ENCODE measurements at regions not wholly inside any gene's neighbourhood (a gene's known extent, or its start where the extent isn't known, plus 50 kb on each side); places are given as distances from the start of the nearest gene placed in this dataset.

DNA sequence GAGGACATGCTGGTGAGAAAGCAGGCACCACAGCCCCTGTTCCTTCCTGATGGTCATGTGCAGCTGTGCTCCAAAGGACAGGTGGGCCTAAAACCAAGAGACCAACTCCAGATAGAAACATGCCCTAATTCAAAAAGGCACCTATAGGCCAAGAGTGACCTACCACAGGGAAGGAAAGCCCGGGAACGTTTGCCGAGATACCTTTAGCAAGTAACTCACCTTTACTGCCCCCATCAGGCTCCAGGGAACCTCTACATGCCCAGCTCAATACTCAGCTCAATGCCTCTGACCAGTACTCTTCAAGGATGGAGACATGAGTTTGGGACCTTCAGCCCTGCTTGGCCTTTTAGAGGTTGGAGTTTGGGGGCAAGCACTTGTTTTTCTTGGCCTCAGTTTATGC lies 172.8 kb upstream of the FSTL4 start:
- DNase-seq (ENCODE audit: low spot score): no peak
- no peak overlapping the region for H3K4me3 Mint-ChIP-seq (ENCODE audit: unreplicated experiment)
- TF ChIP-seq, protein P1, sequence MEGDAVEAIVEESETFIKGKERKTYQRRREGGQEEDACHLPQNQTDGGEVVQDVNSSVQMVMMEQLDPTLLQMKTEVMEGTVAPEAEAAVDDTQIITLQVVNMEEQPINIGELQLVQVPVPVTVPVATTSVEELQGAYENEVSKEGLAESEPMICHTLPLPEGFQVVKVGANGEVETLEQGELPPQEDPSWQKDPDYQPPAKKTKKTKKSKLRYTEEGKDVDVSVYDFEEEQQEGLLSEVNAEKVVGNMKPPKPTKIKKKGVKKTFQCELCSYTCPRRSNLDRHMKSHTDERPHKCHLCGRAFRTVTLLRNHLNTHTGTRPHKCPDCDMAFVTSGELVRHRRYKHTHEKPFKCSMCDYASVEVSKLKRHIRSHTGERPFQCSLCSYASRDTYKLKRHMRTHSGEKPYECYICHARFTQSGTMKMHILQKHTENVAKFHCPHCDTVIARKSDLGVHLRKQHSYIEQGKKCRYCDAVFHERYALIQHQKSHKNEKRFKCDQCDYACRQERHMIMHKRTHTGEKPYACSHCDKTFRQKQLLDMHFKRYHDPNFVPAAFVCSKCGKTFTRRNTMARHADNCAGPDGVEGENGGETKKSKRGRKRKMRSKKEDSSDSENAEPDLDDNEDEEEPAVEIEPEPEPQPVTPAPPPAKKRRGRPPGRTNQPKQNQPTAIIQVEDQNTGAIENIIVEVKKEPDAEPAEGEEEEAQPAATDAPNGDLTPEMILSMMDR (IDR thresholded peaks at IDR 0.05; ENCODE audit: unreplicated experiment): no peak
- H3K27me3 Mint-ChIP-seq (ENCODE audit: unreplicated experiment): peaks cover 2% of the 10 kb centered on the region
- H3K4me1 Mint-ChIP-seq (ENCODE audit: unreplicated experiment): peaks cover 3% of the 10 kb centered on the region
- H3K36me3 Mint-ChIP-seq (ENCODE audit: low read depth, unreplicated experiment): no peaks in the 10 kb centered on the region
- no peak overlapping the region for H3K27ac Mint-ChIP-seq (ENCODE audit: unreplicated experiment)
- H3K9me3 Mint-ChIP-seq (ENCODE audit: unreplicated experiment): no peaks in the 10 kb centered on the region

DNA sequence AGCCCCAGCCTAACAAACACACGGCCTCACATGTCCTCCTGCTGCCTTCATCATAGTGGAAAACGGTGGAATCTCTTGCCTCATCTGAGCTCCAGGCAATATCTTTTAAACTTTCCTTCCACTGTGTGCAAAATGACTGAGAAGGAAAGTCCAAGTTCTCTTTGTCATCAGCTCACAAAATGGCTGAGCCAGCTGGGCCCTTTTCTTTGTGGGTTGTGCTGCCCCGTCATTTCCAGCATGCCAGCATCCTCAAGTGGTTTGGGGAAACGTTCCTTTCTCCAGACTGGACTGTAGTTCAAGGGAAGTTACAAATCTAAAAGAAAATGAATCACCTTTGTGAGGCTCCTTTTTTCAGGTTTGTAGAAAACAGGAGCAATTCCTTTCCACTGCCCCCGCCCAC lies 171.1 kb upstream of the FSTL4 start:
- TF ChIP-seq, protein P1 (IDR thresholded peaks at IDR 0.05; ENCODE audit: unreplicated experiment): no peak
- H3K4me3 Mint-ChIP-seq (ENCODE audit: unreplicated experiment): no peak overlapping the region
- H3K4me1 Mint-ChIP-seq (ENCODE audit: unreplicated experiment): peaks cover 3% of the 10 kb centered on the region
- no peak overlapping the region for H3K27ac Mint-ChIP-seq (ENCODE audit: unreplicated experiment)
- no peak for DNase-seq (ENCODE audit: low spot score)
- H3K36me3 Mint-ChIP-seq (ENCODE audit: low read depth, unreplicated experiment): no peaks in the 10 kb centered on the region
- H3K27me3 Mint-ChIP-seq (ENCODE audit: unreplicated experiment): peaks cover 3% of the 10 kb centered on the region
- H3K9me3 Mint-ChIP-seq (ENCODE audit: unreplicated experiment): no peaks in the 10 kb centered on the region

DNA sequence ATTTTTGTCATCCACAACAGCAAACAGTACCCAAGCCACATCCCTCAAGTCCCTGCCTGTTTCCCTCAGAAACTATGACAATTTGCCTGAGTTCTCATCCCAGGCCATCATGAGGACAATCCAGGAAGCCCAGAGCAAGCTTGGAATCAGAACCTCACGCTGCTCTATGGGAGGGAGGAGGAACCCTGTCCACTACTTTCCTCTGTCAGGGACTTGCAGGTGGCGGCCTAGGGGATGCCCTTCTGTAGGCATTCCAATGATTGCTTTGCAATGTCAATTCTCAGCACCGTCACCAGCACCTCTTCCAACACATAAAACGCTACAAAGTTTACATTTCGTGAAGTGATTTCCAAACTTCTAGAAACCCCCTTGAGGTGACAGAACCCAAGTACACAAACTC lies 170.4 kb upstream of the FSTL4 start:
- Mint-ChIP-seq H3K9me3 (ENCODE audit: unreplicated experiment) (no peaks in the 10 kb centered on the region), H3K27ac (ENCODE audit: unreplicated experiment) (no peak overlapping the region), H3K27me3 (ENCODE audit: unreplicated experiment) (peaks cover 3% of the 10 kb centered on the region), H3K36me3 (ENCODE audit: low read depth, unreplicated experiment) (no peaks in the 10 kb centered on the region), H3K4me1 (ENCODE audit: unreplicated experiment) (peaks cover 3% of the 10 kb centered on the region), H3K4me3 (ENCODE audit: unreplicated experiment) (no peak overlapping the region)
- TF ChIP-seq, protein P1 (IDR thresholded peaks at IDR 0.05; ENCODE audit: unreplicated experiment): no peak
- no peak for DNase-seq (ENCODE audit: low spot score)

DNA sequence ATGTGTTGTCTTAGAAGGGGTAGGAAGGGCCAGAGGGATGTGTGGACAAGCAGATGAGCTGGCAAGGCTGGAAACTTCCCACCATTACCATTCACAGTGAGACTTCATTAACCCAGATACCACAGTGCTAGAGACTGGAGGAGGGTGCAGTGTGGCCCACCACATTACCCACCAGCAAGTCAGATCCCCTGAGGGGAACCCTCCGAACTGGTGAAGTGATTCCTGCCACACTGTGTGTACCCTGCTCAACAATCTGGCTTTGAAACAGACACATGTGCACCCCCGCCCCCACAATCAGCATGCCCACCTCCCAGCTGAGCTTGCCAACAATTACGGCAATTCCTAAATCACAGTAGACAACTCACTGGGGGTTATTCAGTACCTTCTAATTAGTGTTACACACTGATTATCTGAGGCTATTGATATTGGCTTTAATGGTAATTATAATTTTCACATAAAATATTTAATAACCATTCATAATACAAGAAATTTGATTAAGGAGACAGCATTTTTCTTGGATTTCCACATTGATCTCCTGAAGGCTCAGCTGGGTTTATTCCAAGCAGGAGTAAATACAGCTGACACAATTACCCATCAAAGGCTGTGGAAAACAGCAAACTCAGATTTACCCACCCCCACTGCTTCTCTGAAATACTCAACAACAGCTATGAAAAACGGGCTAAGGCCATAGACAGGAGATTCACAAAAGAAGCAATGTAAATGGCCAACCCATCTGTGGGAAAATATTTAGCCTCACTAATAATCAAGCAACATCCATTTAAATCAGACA lies 169.3 kb upstream of the FSTL4 start:
- DNase-seq (ENCODE audit: low spot score): no peak
- Mint-ChIP-seq H3K4me3 (ENCODE audit: unreplicated experiment) (no peak overlapping the region), H3K4me1 (ENCODE audit: unreplicated experiment) (peaks cover 3% of the 10 kb centered on the region), H3K27ac (ENCODE audit: unreplicated experiment) (no peak overlapping the region), H3K27me3 (ENCODE audit: unreplicated experiment) (peaks cover 3% of the 10 kb centered on the region), H3K9me3 (ENCODE audit: unreplicated experiment) (no peaks in the 10 kb centered on the region), H3K36me3 (ENCODE audit: low read depth, unreplicated experiment) (no peaks in the 10 kb centered on the region)
- TF ChIP-seq, protein P1 (IDR thresholded peaks at IDR 0.05; ENCODE audit: unreplicated experiment): no peak

DNA sequence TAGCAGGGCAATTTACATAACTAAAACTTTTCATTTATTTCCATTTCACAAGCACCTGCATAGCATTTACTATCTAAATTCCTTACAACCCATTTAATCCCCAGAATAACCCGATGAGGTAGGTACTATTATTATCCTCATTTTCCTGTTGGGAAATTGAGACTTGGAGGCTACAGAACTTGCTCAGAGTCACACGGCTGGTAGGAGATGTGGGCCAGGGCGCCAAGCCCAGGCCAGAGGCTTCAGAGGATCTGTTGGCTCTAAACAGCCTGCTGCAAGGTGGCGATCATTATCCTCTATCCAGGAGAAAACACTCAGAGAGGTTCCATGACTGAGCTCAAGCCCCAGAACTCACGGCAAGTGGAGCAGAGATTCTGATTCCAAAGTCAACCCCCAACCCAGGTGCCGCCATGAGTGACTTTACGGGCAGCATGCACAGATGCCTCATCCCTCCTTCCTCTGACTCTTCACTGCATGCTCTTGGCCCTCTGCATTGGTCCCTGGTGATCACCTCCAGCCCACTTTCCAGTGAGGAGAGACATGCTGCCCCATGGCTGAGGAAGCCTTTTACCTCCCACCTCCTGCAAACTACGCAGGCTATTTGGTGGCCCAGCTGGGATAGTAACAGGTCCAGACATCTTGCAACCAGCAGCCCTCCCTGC lies 168.4 kb upstream of the FSTL4 start:
- Mint-ChIP-seq H3K27me3 (ENCODE audit: unreplicated experiment) (peaks cover 3% of the 10 kb centered on the region), H3K4me3 (ENCODE audit: unreplicated experiment) (no peak overlapping the region), H3K36me3 (ENCODE audit: low read depth, unreplicated experiment) (no peaks in the 10 kb centered on the region), H3K9me3 (ENCODE audit: unreplicated experiment) (no peaks in the 10 kb centered on the region), H3K4me1 (ENCODE audit: unreplicated experiment) (no peaks in the 10 kb centered on the region), H3K27ac (ENCODE audit: unreplicated experiment) (no peak overlapping the region)
- DNase-seq (ENCODE audit: low spot score): no peak
- TF ChIP-seq, protein P1 (IDR thresholded peaks at IDR 0.05; ENCODE audit: unreplicated experiment): no peak
